ENCODE measurements at regions not wholly inside any gene's neighbourhood (a gene's known extent, or its start where the extent isn't known, plus 50 kb on each side); places are given as distances from the start of the nearest gene placed in this dataset.

- Mint-ChIP-seq H3K9me3 (no peaks in the 10 kb centered on the region), H3K27me3 (peaks cover 21% of the 10 kb centered on the region), H3K4me1 (no peaks in the 10 kb centered on the region), H3K27ac (no peak overlapping the region), H3K36me3 (no peaks in the 10 kb centered on the region), H3K4me3 (no peak overlapping the region)
- ATAC-seq, result no peak
Measured at GRCh38 chr15:92705764-92706163, 50.2 kb upstream of the FAM174B start.

GRCh38 chr15:92706201-92706600 lies 50.6 kb upstream of the FAM174B start:
- H3K4me3 Mint-ChIP-seq, result no peak overlapping the region
- H3K36me3 Mint-ChIP-seq, result no peaks in the 10 kb centered on the region
- no peak overlapping the region for H3K27ac Mint-ChIP-seq
- peaks cover 21% of the 10 kb centered on the region for H3K27me3 Mint-ChIP-seq
- no peaks in the 10 kb centered on the region for H3K9me3 Mint-ChIP-seq
- no peak for ATAC-seq
- no peaks in the 10 kb centered on the region for H3K4me1 Mint-ChIP-seq

GRCh38 chr15:92707880-92708551 lies 52.4 kb upstream of the FAM174B start:
- Mint-ChIP-seq H3K4me1 (no peaks in the 10 kb centered on the region), H3K9me3 (no peaks in the 10 kb centered on the region), H3K36me3 (no peaks in the 10 kb centered on the region), H3K27me3 (peaks cover 21% of the 10 kb centered on the region), H3K4me3 (no peak overlapping the region), H3K27ac (no peak overlapping the region)
- ATAC-seq, result no peak

- ATAC-seq, result no peak
- H3K27me3 Mint-ChIP-seq, result peaks cover 26% of the 10 kb centered on the region
- no peak overlapping the region for H3K27ac Mint-ChIP-seq
- no peaks in the 10 kb centered on the region for H3K4me1 Mint-ChIP-seq
- no peaks in the 10 kb centered on the region for H3K36me3 Mint-ChIP-seq
- no peaks in the 10 kb centered on the region for H3K9me3 Mint-ChIP-seq
- no peak overlapping the region for H3K4me3 Mint-ChIP-seq
Measured at GRCh38 chr15:92708635-92709034, 53.1 kb upstream of the FAM174B start.

GRCh38 chr15:92709110-92709790 lies 53.7 kb upstream of the FAM174B start:
- no peaks in the 10 kb centered on the region for H3K9me3 Mint-ChIP-seq
- no peak overlapping the region for H3K27ac Mint-ChIP-seq
- no peak for ATAC-seq
- H3K4me1 Mint-ChIP-seq, result peaks cover 5% of the 10 kb centered on the region
- H3K36me3 Mint-ChIP-seq, result no peaks in the 10 kb centered on the region
- peaks cover 32% of the 10 kb centered on the region for H3K27me3 Mint-ChIP-seq
- no peak overlapping the region for H3K4me3 Mint-ChIP-seq

GRCh38 chr15:92711457-92711831 lies 55.9 kb upstream of the FAM174B start:
- ATAC-seq, result no peak
- Mint-ChIP-seq H3K4me1 (peaks cover 15% of the 10 kb centered on the region), H3K4me3 (no peak overlapping the region), H3K27me3 (peaks cover 43% of the 10 kb centered on the region), H3K36me3 (no peaks in the 10 kb centered on the region), H3K9me3 (no peaks in the 10 kb centered on the region), H3K27ac (no peak overlapping the region)

GRCh38 chr15:92714077-92714476 lies 58.5 kb upstream of the FAM174B start:
- H3K9me3 Mint-ChIP-seq, result peaks cover 3% of the 10 kb centered on the region
- no peak overlapping the region for H3K27ac Mint-ChIP-seq
- no peaks in the 10 kb centered on the region for H3K36me3 Mint-ChIP-seq
- H3K4me3 Mint-ChIP-seq, result peak overlapping the region; percentile 76
- peaks cover 15% of the 10 kb centered on the region for H3K4me1 Mint-ChIP-seq
- no peak for ATAC-seq
- peaks cover 43% of the 10 kb centered on the region for H3K27me3 Mint-ChIP-seq

GRCh38 chr15:92714477-92715401 lies 59.2 kb upstream of the FAM174B start:
- H3K36me3 Mint-ChIP-seq, result peaks cover 3% of the 10 kb centered on the region
- peaks cover 15% of the 10 kb centered on the region for H3K4me1 Mint-ChIP-seq
- peak overlapping the region; percentile 76 for H3K4me3 Mint-ChIP-seq
- no peak overlapping the region for H3K27ac Mint-ChIP-seq
- H3K27me3 Mint-ChIP-seq, result peaks cover 43% of the 10 kb centered on the region
- ATAC-seq, result peak; percentile 79
- peaks cover 3% of the 10 kb centered on the region for H3K9me3 Mint-ChIP-seq

GRCh38 chr15:92715758-92716157 lies 60.2 kb upstream of the FAM174B start:
- ATAC-seq, result no peak
- peaks cover 6% of the 10 kb centered on the region for H3K9me3 Mint-ChIP-seq
- no peak overlapping the region for H3K27ac Mint-ChIP-seq
- H3K36me3 Mint-ChIP-seq, result peaks cover 6% of the 10 kb centered on the region
- no peak overlapping the region for H3K4me3 Mint-ChIP-seq
- H3K4me1 Mint-ChIP-seq, result peaks cover 15% of the 10 kb centered on the region
- H3K27me3 Mint-ChIP-seq, result peaks cover 54% of the 10 kb centered on the region

- no peak overlapping the region for H3K4me3 Mint-ChIP-seq
- H3K27me3 Mint-ChIP-seq, result peaks cover 62% of the 10 kb centered on the region
- no peak overlapping the region for H3K27ac Mint-ChIP-seq
- H3K9me3 Mint-ChIP-seq, result peaks cover 12% of the 10 kb centered on the region
- H3K36me3 Mint-ChIP-seq, result peaks cover 13% of the 10 kb centered on the region
- ATAC-seq, result no peak
- H3K4me1 Mint-ChIP-seq, result peaks cover 12% of the 10 kb centered on the region
Measured at GRCh38 chr15:92719021-92719420, 63.4 kb upstream of the FAM174B start.

- Mint-ChIP-seq H3K9me3 (peaks cover 9% of the 10 kb centered on the region), H3K4me1 (no peaks in the 10 kb centered on the region), H3K4me3 (no peak overlapping the region), H3K27me3 (peaks cover 38% of the 10 kb centered on the region), H3K36me3 (peaks cover 13% of the 10 kb centered on the region), H3K27ac (no peak overlapping the region)
- ATAC-seq, result no peak
Measured at GRCh38 chr15:92724144-92724543, 68.6 kb upstream of the FAM174B start.

- Mint-ChIP-seq H3K4me3 (no peak overlapping the region), H3K27ac (no peak overlapping the region), H3K36me3 (peaks cover 8% of the 10 kb centered on the region), H3K27me3 (peaks cover 28% of the 10 kb centered on the region), H3K9me3 (peaks cover 9% of the 10 kb centered on the region), H3K4me1 (no peaks in the 10 kb centered on the region)
- ATAC-seq, result no peak
Measured at GRCh38 chr15:92725171-92725570, 69.6 kb upstream of the FAM174B start.

- Mint-ChIP-seq H3K27ac (no peak overlapping the region), H3K9me3 (no peaks in the 10 kb centered on the region), H3K36me3 (no peaks in the 10 kb centered on the region), H3K27me3 (peaks cover 9% of the 10 kb centered on the region), H3K4me1 (no peaks in the 10 kb centered on the region), H3K4me3 (no peak overlapping the region)
- ATAC-seq, result no peak
Measured at GRCh38 chr15:92728266-92728665, 72.7 kb upstream of the FAM174B start.

- H3K27ac Mint-ChIP-seq, result no peak overlapping the region
- no peaks in the 10 kb centered on the region for H3K36me3 Mint-ChIP-seq
- H3K9me3 Mint-ChIP-seq, result no peaks in the 10 kb centered on the region
- peaks cover 12% of the 10 kb centered on the region for H3K27me3 Mint-ChIP-seq
- ATAC-seq, result no peak
- H3K4me1 Mint-ChIP-seq, result no peaks in the 10 kb centered on the region
- H3K4me3 Mint-ChIP-seq, result peak overlapping the region; percentile 81
Measured at GRCh38 chr15:92733090-92733933, 77.7 kb upstream of the FAM174B start.
